SK-N-SH (cell line): ENCODE measurements at regions not wholly inside any gene's neighbourhood (a gene's known extent, or its start where the extent isn't known, plus 50 kb on each side); places are given as distances from the start of the nearest gene placed in this dataset.

Experiments used
- CTCF ChIA-PET: fragments of 300-600, 350-600 bp; formaldehyde crosslinking; extraction: SDS; loops from one replicate; lab custom pipeline; 2021; lab: Yijun Ruan, JAX
- POLR2A ChIA-PET: fragments of 350-600 bp; sonication (Branson Sonifier 250); formaldehyde crosslinking; extraction: SDS; loops from one replicate; lab custom pipeline; 2020; ENCODE audit warnings: antibody characterized with exemption, inconsistent platforms; lab: Yijun Ruan, JAX
- DNase-seq: peaks from one replicate; pipeline ENCODE4 v3.0.0; 2012
- H2AFZ ChIP-seq: fragments of 200-600 bp; sonication (generic); 2 replicates; pipeline ENCODE4 v1.8.1; 2016; ENCODE audit warnings: antibody characterized with exemption, mild to moderate bottlenecking, low read depth
- H3F3A ChIP-seq: fragments of 200-600 bp; sonication (generic); replicated peaks from 2 replicates; pipeline ENCODE3; 2016; ENCODE audit warnings: antibody characterized with exemption, mild to moderate bottlenecking; ENCODE audit not compliant: insufficient read depth
- H3K27ac ChIP-seq, 2 experiments: fragments of 200-500 bp in 1 of 2; fragments of 200-600 bp in 1 of 2; sonication (Bioruptor generic) in 1 of 2; sonication (generic), shearing (Covaris generic) in 1 of 2; 2 replicates each; pipeline versions ENCODE4 v1.5.1 to v1.6.1; 2014 to 2016; ENCODE audit warnings: low read depth in 2 of 2, inconsistent platforms in 1 of 2, low read length in 1 of 2, mild to moderate bottlenecking in 1 of 2, mixed read lengths in 1 of 2
- H3K27me3 ChIP-seq: fragments of 200-600 bp; sonication (generic), shearing (Covaris generic); 2 replicates; pipeline ENCODE4 v1.6.1; 2016; ENCODE audit warnings: mixed run types; ENCODE audit not compliant: insufficient read depth
- H3K36me3 ChIP-seq, 2 experiments: fragments of 200-500 bp in 1 of 2; fragments of 200-600 bp in 1 of 2; sonication (Bioruptor generic) in 1 of 2; sonication (generic) in 1 of 2; replicated peaks in 1 of 2; 2 replicates each; pipeline versions ENCODE3 to v1.5.1; 2014 to 2016; ENCODE audit warnings: low read length in 1 of 2, mild to moderate bottlenecking in 1 of 2; ENCODE audit not compliant: insufficient read depth in 2 of 2, control insufficient read depth in 1 of 2
- H3K4me1 ChIP-seq, 2 experiments: fragments of 200-500 bp in 1 of 2; fragments of 200-600 bp in 1 of 2; sonication (Bioruptor generic) in 1 of 2; sonication (generic), shearing (Covaris generic) in 1 of 2; 2 replicates each; pipeline versions ENCODE4 v1.5.1 to v1.6.1; 2014 to 2016; ENCODE audit warnings: low read depth in 1 of 2, low read length in 1 of 2, mixed run types in 1 of 2; ENCODE audit not compliant: insufficient read depth in 2 of 2, control insufficient read depth in 1 of 2
- H3K4me2 ChIP-seq: fragments of 200-600 bp; sonication (generic), shearing (Covaris generic); 2 replicates; pipeline ENCODE4 v1.6.1; 2017; ENCODE audit warnings: mixed run types
- H3K4me3 ChIP-seq, 2 experiments: fragments of 200-500 bp in 1 of 2; fragments of 200-600 bp in 1 of 2; sonication (Bioruptor generic) in 1 of 2; sonication (generic), shearing (Covaris generic) in 1 of 2; 2 replicates each; pipeline versions ENCODE4 v1.5.1 to v1.8.1; 2014 to 2016; ENCODE audit warnings: low read depth in 2 of 2, inconsistent platforms in 1 of 2, low read length in 1 of 2, mild to moderate bottlenecking in 1 of 2, mixed read lengths in 1 of 2, moderate library complexity in 1 of 2
- H3K79me2 ChIP-seq: fragments of 200-600 bp; sonication (generic); 2 replicates; pipeline ENCODE4 v1.8.1; 2017; ENCODE audit warnings: mild to moderate bottlenecking; ENCODE audit not compliant: insufficient read depth
- H3K9ac ChIP-seq: fragments of 200-600 bp; sonication (generic); 2 replicates; pipeline ENCODE4 v1.6.1; 2017; ENCODE audit warnings: mixed run types
- H3K9me2 ChIP-seq: fragments of 200-600 bp; sonication (generic); 2 replicates; pipeline ENCODE4 v1.6.1; 2017; ENCODE audit warnings: mixed run types
- H3K9me3 ChIP-seq: fragments of 200-600 bp; sonication (generic); 2 replicates; pipeline ENCODE4 v1.6.1; 2017; ENCODE audit warnings: mixed run types, mild to moderate bottlenecking, moderate library complexity
- H4K20me1 ChIP-seq: fragments of 200-600 bp; sonication (generic); 2 replicates; pipeline ENCODE4 v1.6.1; 2017; ENCODE audit warnings: mild to moderate bottlenecking, mixed run types; ENCODE audit not compliant: insufficient read depth
- EP300 ChIP-seq, 2 experiments: IDR thresholded peaks; 2 replicates each; pipeline versions ENCODE4 v1.4.0 to v1.6.1; 2012; ENCODE audit warnings: borderline replicate concordance in 1 of 2, low read depth in 1 of 2, low read length in 1 of 2
- FOXM1 ChIP-seq: IDR thresholded peaks from 2 replicates; pipeline ENCODE4 v1.4.0; 2012; ENCODE audit warnings: low read depth, mild to moderate bottlenecking
- IRF3 ChIP-seq: fragments of 150-350 bp; IDR thresholded peaks from 2 replicates; pipeline ENCODE4 v1.6.1; 2016; ENCODE audit warnings: mild to moderate bottlenecking, low read depth, low read length
- JUND ChIP-seq: IDR thresholded peaks from 2 replicates; pipeline ENCODE4 v1.4.0; 2012
- MEF2A ChIP-seq: IDR thresholded peaks from 2 replicates; pipeline ENCODE4 v1.4.0; 2012; ENCODE audit warnings: low read depth, borderline replicate concordance
- MXI1 ChIP-seq: IDR thresholded peaks from 2 replicates; pipeline ENCODE4 v1.6.1; 2012; ENCODE audit warnings: mild to moderate bottlenecking, low read depth, low read length, improper control_type of control experiment
- POLR2AphosphoS5 ChIP-seq: IDR thresholded peaks from 2 replicates; pipeline ENCODE4 v1.6.1; 2012; ENCODE audit warnings: low read depth, low read length
- REST ChIP-seq: IDR thresholded peaks from 2 replicates; pipeline ENCODE4 v1.6.1; 2012; ENCODE audit warnings: mild to moderate bottlenecking, low read depth, low read length, moderate library complexity
- RXRA ChIP-seq: IDR thresholded peaks from 2 replicates; pipeline ENCODE4 v1.4.0; 2012; ENCODE audit warnings: low read depth, mild to moderate bottlenecking, borderline replicate concordance
- SIN3A ChIP-seq: IDR thresholded peaks from 2 replicates; pipeline ENCODE4 v1.6.1; 2012; ENCODE audit warnings: low read depth, mild to moderate bottlenecking, low read length, moderate library complexity, borderline replicate concordance
- TCF12 ChIP-seq: IDR thresholded peaks from 2 replicates; pipeline ENCODE4 v1.4.0; 2012
- USF2 ChIP-seq: fragments of 150-350 bp; IDR thresholded peaks from 2 replicates; pipeline ENCODE4 v1.6.1; 2017; ENCODE audit warnings: antibody characterized with exemption, low read length, low read depth, borderline replicate concordance
- YY1 ChIP-seq: IDR thresholded peaks from 2 replicates; pipeline ENCODE4 v1.4.0; 2012; ENCODE audit warnings: low read depth, mild to moderate bottlenecking
- ZBTB33 ChIP-seq: IDR thresholded peaks from 2 replicates; pipeline ENCODE4 v1.4.0; 2012; ENCODE audit warnings: low read depth, borderline replicate concordance
- WGBS: methylation state at CpG from one replicate; pipeline ENCODE4 v1.1.6; 2017; ENCODE audit warnings: low lambda C conversion rate; 5-methylcytosine and 5-hydroxymethylcytosine counted together

- TF ChIP-seq IRF3 (no peak), REST (no peak), FOXM1 (no peak)
Observed at GRCh38 chr18:27394687-27395086, 209.6 kb upstream of the CHST9 start (continued).

- H3K4me2 ChIP-seq = no peak overlapping the region
- H3K27ac ChIP-seq = no peak overlapping the region
- no peak overlapping the region for H2AFZ ChIP-seq
- no peaks in the 10 kb centered on the region for H3K9me2 ChIP-seq
- no peaks in the 10 kb centered on the region for H3K9me3 ChIP-seq
- no peaks in the 10 kb centered on the region for H3K27me3 ChIP-seq
- peaks cover 0 to 6% of the 10 kb centered on the region in 2 experiments; a peak in 1 of 4 replicates for H3K4me1 ChIP-seq
- CTCF ChIA-PET = no interaction called here
- H3F3A ChIP-seq = no peaks in the 10 kb centered on the region
- no peaks in the 10 kb centered on the region for H3K36me3 ChIP-seq
- no peaks in the 10 kb centered on the region; the same call in 1 of the 2 replicates for H4K20me1 ChIP-seq
- H3K4me3 ChIP-seq = no peak overlapping the region
- H3K9ac ChIP-seq = no peak overlapping the region
- DNase-seq = no peak
- WGBS = 79% methylated on average over 4 of the region's 4 CpGs
- POLR2A ChIA-PET = no interaction called here
- TF ChIP-seq ZBTB33 = no peak
- TF ChIP-seq RXRA = no peak
- TF ChIP-seq YY1 = no peak
- TF ChIP-seq SIN3A = no peak
- TF ChIP-seq EP300 (IDR thresholded peaks at IDR 0.05; ENCODE audit: borderline replicate concordance in 1 of 2, low read depth in 1 of 2, low read length in 1 of 2) = no peak
- TF ChIP-seq MEF2A = no peak
- no peak for TF ChIP-seq TCF12
- TF ChIP-seq USF2 = no peak
- no peak for TF ChIP-seq JUND
- TF ChIP-seq POLR2AphosphoS5 = no peak
- no peak for TF ChIP-seq MXI1
- no peaks in the 10 kb centered on the region for H3K79me2 ChIP-seq
Observed at GRCh38 chr18:27382567-27383216, 197.6 kb upstream of the CHST9 start.
